ENCODE measurements at regions not wholly inside any gene's neighbourhood (a gene's known extent, or its start where the extent isn't known, plus 50 kb on each side); places are given as distances from the start of the nearest gene placed in this dataset.

GRCh38 chr14:97275276-97275675, 478.1 kb downstream of the VRK1 start:
- DNase-seq, result no peak

- DNase-seq, result no peak
Measured at GRCh38 chr14:97276573-97276972, 479.4 kb downstream of the VRK1 start.

GRCh38 chr14:97277711-97278110, 480.5 kb downstream of the VRK1 start:
- no peak for DNase-seq

GRCh38 chr14:97280526-97280925, 483.3 kb downstream of the VRK1 start:
- no peak for DNase-seq

GRCh38 chr14:97281741-97282140, 484.6 kb downstream of the VRK1 start:
- no peak for DNase-seq

- no peak for DNase-seq
Measured at GRCh38 chr14:97282210-97283004, 485.2 kb downstream of the VRK1 start.

GRCh38 chr14:97283005-97283403, 485.8 kb downstream of the VRK1 start:
- no peak for DNase-seq

GRCh38 chr14:97283426-97283825, 486.2 kb downstream of the VRK1 start:
- DNase-seq, result no peak

- DNase-seq, result no peak
Measured at GRCh38 chr14:97283841-97284240, 486.7 kb downstream of the VRK1 start.

- DNase-seq, result no peak
Measured at GRCh38 chr14:97287956-97288355, 490.8 kb downstream of the VRK1 start.

GRCh38 chr14:97290065-97290464, 492.9 kb downstream of the VRK1 start:
- DNase-seq, result no peak

GRCh38 chr14:97290977-97291376, 493.8 kb downstream of the VRK1 start:
- DNase-seq, result no peak

GRCh38 chr14:97293659-97294058, 496.5 kb downstream of the VRK1 start:
- DNase-seq, result no peak

- no peak for DNase-seq
Measured at GRCh38 chr14:97295108-97295710, 498.0 kb downstream of the VRK1 start.

- no peak for DNase-seq
Measured at GRCh38 chr14:97296176-97296575, 499.0 kb downstream of the VRK1 start.

GRCh38 chr14:97297100-97297499, 499.9 kb downstream of the VRK1 start:
- DNase-seq, result no peak

GRCh38 chr14:97298331-97298730, 501.1 kb downstream of the VRK1 start:
- DNase-seq, result no peak

- no peak for DNase-seq
Measured at GRCh38 chr14:97298736-97299135, 501.6 kb downstream of the VRK1 start.

GRCh38 chr14:97299661-97300060, 502.5 kb downstream of the VRK1 start:
- DNase-seq, result no peak

GRCh38 chr14:97301931-97302559, 504.9 kb downstream of the VRK1 start:
- DNase-seq, result no peak

- no peak for DNase-seq
Measured at GRCh38 chr14:97306133-97306759, 509.1 kb downstream of the VRK1 start.

GRCh38 chr14:97306760-97307246, 509.6 kb downstream of the VRK1 start:
- no peak for DNase-seq

GRCh38 chr14:97311411-97311810, 514.2 kb downstream of the VRK1 start:
- DNase-seq, result no peak

- no peak for DNase-seq
Measured at GRCh38 chr14:97312910-97313309, 515.7 kb downstream of the VRK1 start.
